ENCODE measurements at regions not wholly inside any gene's neighbourhood (a gene's known extent, or its start where the extent isn't known, plus 50 kb on each side); places are given as distances from the start of the nearest gene placed in this dataset.

DNA sequence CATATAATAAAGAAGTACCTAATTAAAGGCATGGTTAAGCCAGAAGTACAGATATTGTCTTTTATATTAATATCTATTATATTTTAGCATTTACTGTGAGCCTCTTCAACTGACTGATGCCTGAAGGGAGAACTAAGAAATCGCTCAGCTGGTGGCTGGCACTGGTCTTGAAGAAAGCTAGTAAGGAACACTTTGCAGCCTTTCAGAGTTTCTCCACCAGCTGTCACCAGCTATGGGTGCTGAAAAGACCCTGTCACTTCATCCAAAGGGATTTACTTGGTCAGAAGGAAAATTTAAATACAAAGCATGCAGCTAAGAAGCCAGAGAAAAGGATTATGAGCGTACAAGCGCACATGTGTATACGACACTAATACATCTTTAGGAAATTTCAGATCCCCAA is 525.9 kb downstream of the TMEM182 start:
- no peak for TF ChIP-seq CTCF (IDR thresholded peaks at IDR 0.05)
- no peak for TF ChIP-seq POLR2A (IDR thresholded peaks at IDR 0.05)
